ENCODE measurements at regions not wholly inside any gene's neighbourhood (a gene's known extent, or its start where the extent isn't known, plus 50 kb on each side); places are given as distances from the start of the nearest gene placed in this dataset.

GRCh38 chr14:61102549-61103466 is 121.8 kb downstream of the SLC38A6 start:
- TF ChIP-seq CTCF (conservative IDR thresholded peaks at IDR 0.05 in 1 of 2, IDR thresholded peaks at IDR 0.05 in 1 of 2; ENCODE audit: low read depth in 1 of 2, low read length in 2 of 2): no peak
- TF ChIP-seq EZH2 (IDR thresholded peaks at IDR 0.05; ENCODE audit: low read length, missing control alignments): no peak
